ENCODE measurements at regions not wholly inside any gene's neighbourhood (a gene's known extent, or its start where the extent isn't known, plus 50 kb on each side); places are given as distances from the start of the nearest gene placed in this dataset.
A peak's percentile ranks its signal among the peaks of the same experiment; 100 is the strongest.

GRCh38 chr2:200095436-200095835 lies 140.1 kb downstream of the MAIP1 start:
- no peak for TF ChIP-seq CTCF (conservative IDR thresholded peaks at IDR 0.05; ENCODE audit: low read depth, low read length)
- no peak for DNase-seq (ENCODE audit: low read depth)
- no peak overlapping the region for H3K4me3 ChIP-seq (ENCODE audit: low read depth, low read length)

- DNase-seq (ENCODE audit: low read depth), result no peak
- TF ChIP-seq CTCF (conservative IDR thresholded peaks at IDR 0.05; ENCODE audit: low read depth, low read length), result no peak
- H3K4me3 ChIP-seq (ENCODE audit: low read depth, low read length), result no peak overlapping the region
Observed at GRCh38 chr2:200099256-200099655, 143.9 kb downstream of the MAIP1 start.

- no peak overlapping the region for H3K4me3 ChIP-seq (ENCODE audit: low read depth, low read length)
- DNase-seq (ENCODE audit: low read depth), result no peak
- no peak for TF ChIP-seq CTCF (conservative IDR thresholded peaks at IDR 0.05; ENCODE audit: low read depth, low read length)
Observed at GRCh38 chr2:200100027-200100426, 144.6 kb downstream of the MAIP1 start.

- DNase-seq (ENCODE audit: low read depth), result peak; percentile 24
- H3K4me3 ChIP-seq (ENCODE audit: low read depth, low read length), result no peak overlapping the region
- TF ChIP-seq CTCF (conservative IDR thresholded peaks at IDR 0.05; ENCODE audit: low read depth, low read length), result no peak
Observed at GRCh38 chr2:200101922-200102321, 146.5 kb downstream of the MAIP1 start.

GRCh38 chr2:200102971-200103370 lies 147.6 kb downstream of the MAIP1 start:
- no peak overlapping the region for H3K4me3 ChIP-seq (ENCODE audit: low read depth, low read length)
- no peak for TF ChIP-seq CTCF (conservative IDR thresholded peaks at IDR 0.05; ENCODE audit: low read depth, low read length)
- no peak for DNase-seq (ENCODE audit: low read depth)

GRCh38 chr2:200104015-200104414 lies 148.6 kb downstream of the MAIP1 start:
- peak; percentile 55 for DNase-seq (ENCODE audit: low read depth)
- no peak for TF ChIP-seq CTCF (conservative IDR thresholded peaks at IDR 0.05; ENCODE audit: low read depth, low read length)
- no peak overlapping the region for H3K4me3 ChIP-seq (ENCODE audit: low read depth, low read length)

- no peak for TF ChIP-seq CTCF (conservative IDR thresholded peaks at IDR 0.05; ENCODE audit: low read depth, low read length)
- no peak overlapping the region for H3K4me3 ChIP-seq (ENCODE audit: low read depth, low read length)
- no peak for DNase-seq (ENCODE audit: low read depth)
Observed at GRCh38 chr2:200107514-200108217, 152.3 kb downstream of the MAIP1 start.

Measured in choroid plexus epithelial cell (primary cell).